Nephron (organoid): ENCODE measurements at regions not wholly inside any gene's neighbourhood (a gene's known extent, or its start where the extent isn't known, plus 50 kb on each side); places are given as distances from the start of the nearest gene placed in this dataset.

Experiments used
- H3K27ac Mint-ChIP-seq, 3 experiments: 2 replicates each; pipeline ENCODE4 v1.8.0; 2020; ENCODE audit warnings: mixed read lengths in 3 of 3, mild to moderate bottlenecking in 2 of 3, moderate library complexity in 1 of 3
- H3K27me3 Mint-ChIP-seq: 2 replicates; pipeline ENCODE4 v1.8.0; 2021; ENCODE audit warnings: low read depth, mild to moderate bottlenecking, moderate library complexity, mixed read lengths
- H3K36me3 Mint-ChIP-seq: 2 replicates; pipeline ENCODE4 v1.8.0; 2020; ENCODE audit warnings: low read depth, mixed read lengths
- H3K4me1 Mint-ChIP-seq: 2 replicates; pipeline ENCODE4 v1.8.0; 2020; ENCODE audit warnings: mixed read lengths
- H3K4me3 Mint-ChIP-seq, 3 experiments: 2 replicates each; pipeline ENCODE4 v1.8.0; 2020; ENCODE audit warnings: mild to moderate bottlenecking in 3 of 3, mixed read lengths in 3 of 3, moderate library complexity in 2 of 3
- H3K9me3 Mint-ChIP-seq: 2 replicates; pipeline ENCODE4 v1.8.0; 2020; ENCODE audit warnings: mixed read lengths
- TF ChIP-seq, protein P1 (sequence below), 3 experiments: fragments of 200-600 bp; sonication (generic); IDR thresholded peaks; one replicate each; pipeline ENCODE4 v1.5.0; 2021; ENCODE audit warnings: antibody characterized with exemption in 3 of 3; ENCODE audit not compliant: unreplicated experiment in 3 of 3

DNA sequence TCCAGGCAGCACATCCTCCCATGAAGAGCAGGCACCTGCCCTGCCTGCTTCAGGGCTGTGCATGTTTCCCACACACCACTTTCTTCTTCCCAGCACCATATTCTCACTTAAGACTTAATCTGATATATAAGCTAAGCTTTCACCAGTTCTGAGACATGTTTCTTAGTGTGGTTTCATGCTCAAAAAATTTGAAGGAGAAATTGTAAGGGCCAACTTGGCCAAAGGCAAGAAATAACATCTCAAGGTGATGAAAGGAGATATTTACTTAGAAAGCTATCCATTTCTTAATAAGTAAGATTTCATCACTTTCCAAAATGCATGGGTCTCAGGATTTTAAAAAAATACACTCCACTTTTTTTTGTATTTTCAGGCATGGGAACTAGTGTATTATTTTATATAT is 468.1 kb upstream of the AKR1E2 start:
- Mint-ChIP-seq H3K27ac (no peak overlapping the region), H3K4me3 (no peak overlapping the region), H3K4me1 (peaks cover 12% of the 10 kb centered on the region), H3K9me3 (no peaks in the 10 kb centered on the region), H3K36me3 (no peaks in the 10 kb centered on the region), H3K27me3 (no peaks in the 10 kb centered on the region)
- TF ChIP-seq, protein P1, sequence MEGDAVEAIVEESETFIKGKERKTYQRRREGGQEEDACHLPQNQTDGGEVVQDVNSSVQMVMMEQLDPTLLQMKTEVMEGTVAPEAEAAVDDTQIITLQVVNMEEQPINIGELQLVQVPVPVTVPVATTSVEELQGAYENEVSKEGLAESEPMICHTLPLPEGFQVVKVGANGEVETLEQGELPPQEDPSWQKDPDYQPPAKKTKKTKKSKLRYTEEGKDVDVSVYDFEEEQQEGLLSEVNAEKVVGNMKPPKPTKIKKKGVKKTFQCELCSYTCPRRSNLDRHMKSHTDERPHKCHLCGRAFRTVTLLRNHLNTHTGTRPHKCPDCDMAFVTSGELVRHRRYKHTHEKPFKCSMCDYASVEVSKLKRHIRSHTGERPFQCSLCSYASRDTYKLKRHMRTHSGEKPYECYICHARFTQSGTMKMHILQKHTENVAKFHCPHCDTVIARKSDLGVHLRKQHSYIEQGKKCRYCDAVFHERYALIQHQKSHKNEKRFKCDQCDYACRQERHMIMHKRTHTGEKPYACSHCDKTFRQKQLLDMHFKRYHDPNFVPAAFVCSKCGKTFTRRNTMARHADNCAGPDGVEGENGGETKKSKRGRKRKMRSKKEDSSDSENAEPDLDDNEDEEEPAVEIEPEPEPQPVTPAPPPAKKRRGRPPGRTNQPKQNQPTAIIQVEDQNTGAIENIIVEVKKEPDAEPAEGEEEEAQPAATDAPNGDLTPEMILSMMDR (IDR thresholded peaks at IDR 0.05; ENCODE audit: unreplicated experiment in 3 of 3) = no peak

DNA sequence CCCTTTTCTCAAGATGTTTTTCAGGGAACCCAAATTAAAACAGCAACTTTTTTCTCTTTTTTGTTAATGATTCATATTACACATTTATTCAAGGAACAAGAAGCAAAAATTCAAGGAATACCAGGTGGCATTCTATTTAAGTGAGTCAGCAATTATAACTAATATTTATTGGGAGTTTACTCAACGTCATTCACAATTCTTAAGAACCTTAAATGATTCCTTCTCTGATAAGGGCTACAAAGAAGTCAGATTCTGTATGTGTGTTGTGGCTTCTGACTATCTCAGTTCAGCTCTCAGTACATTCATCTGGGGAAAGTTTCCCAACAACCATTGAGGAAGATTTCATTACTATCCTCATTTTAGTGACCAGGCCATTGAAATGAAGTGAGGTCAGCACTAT is 470.7 kb upstream of the AKR1E2 start:
- Mint-ChIP-seq H3K36me3 (no peaks in the 10 kb centered on the region), H3K27me3 (no peaks in the 10 kb centered on the region), H3K4me3 (no peak overlapping the region), H3K9me3 (no peaks in the 10 kb centered on the region), H3K4me1 (peaks cover 28% of the 10 kb centered on the region), H3K27ac (peak overlapping the region in 1 of 3 experiments; percentile 38)
- TF ChIP-seq, protein P1 (IDR thresholded peaks at IDR 0.05; ENCODE audit: unreplicated experiment in 3 of 3) = no peak

DNA sequence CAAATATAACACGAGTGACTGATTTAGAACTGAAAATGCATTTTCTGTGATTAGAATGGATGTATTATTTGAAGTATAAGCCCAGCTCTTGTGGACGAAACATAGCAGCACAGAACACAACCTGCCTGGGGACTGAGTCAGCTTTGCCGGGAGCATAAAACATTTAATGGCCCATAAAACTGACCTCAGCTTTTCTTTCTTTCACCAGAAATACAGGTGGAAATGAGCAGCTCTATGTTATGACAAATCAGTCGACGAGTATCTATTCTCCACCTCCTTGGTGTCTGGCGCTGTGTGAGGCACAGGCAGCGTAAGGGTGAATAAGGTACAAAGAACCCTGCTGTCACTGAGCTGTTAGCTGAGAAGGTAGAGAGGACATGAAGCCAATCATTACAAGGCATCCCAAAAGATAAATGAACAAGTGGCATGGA is 471.6 kb upstream of the AKR1E2 start:
- no peak overlapping the region for H3K4me3 Mint-ChIP-seq
- TF ChIP-seq, protein P1 (IDR thresholded peaks at IDR 0.05; ENCODE audit: unreplicated experiment in 3 of 3) = no peak
- H3K36me3 Mint-ChIP-seq = no peaks in the 10 kb centered on the region
- H3K9me3 Mint-ChIP-seq = peaks cover 2% of the 10 kb centered on the region
- peak overlapping the region in 1 of 3 experiments; percentile 42 for H3K27ac Mint-ChIP-seq
- peaks cover 28% of the 10 kb centered on the region for H3K4me1 Mint-ChIP-seq
- H3K27me3 Mint-ChIP-seq = no peaks in the 10 kb centered on the region

GRCh38 chr10:4353964-4354363 is 472.0 kb upstream of the AKR1E2 start:
- Mint-ChIP-seq H3K27me3 (no peaks in the 10 kb centered on the region), H3K36me3 (no peaks in the 10 kb centered on the region), H3K4me1 (peaks cover 28% of the 10 kb centered on the region), H3K9me3 (peaks cover 2% of the 10 kb centered on the region), H3K4me3 (no peak overlapping the region), H3K27ac (peak overlapping the region in 2 of 3 experiments; percentile 11 to 69)
- TF ChIP-seq, protein P1 (IDR thresholded peaks at IDR 0.05; ENCODE audit: unreplicated experiment in 3 of 3) = no peak

DNA sequence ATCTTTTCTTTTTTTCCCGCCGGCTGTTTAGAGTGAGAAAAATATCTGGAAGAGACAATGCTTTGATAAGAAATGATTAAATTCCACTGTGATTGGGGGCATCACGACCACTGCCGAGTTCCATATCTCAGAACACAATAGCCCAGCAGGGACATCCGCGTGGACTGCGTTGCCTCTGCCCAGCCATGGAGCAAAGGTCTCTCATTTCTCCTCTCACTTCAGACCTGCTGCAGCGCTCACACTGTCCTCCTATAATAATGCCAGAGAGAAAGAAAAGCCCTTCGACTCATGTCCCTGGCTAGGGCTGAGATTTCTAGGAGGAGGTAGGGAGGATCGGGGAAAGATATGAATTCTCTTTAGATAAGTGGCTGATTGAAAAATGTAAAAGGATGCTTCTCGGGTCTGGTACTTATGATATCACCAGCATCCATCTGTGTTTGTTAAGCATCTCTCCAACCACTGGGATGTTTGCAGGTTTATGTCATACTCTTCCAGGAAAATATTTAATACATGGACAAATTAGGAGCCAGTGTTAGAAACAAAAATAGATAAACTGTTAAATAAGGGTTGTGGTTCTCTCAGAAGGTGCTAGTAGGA is 472.9 kb upstream of the AKR1E2 start:
- Mint-ChIP-seq H3K27me3 (no peaks in the 10 kb centered on the region), H3K4me3 (no peak overlapping the region), H3K36me3 (no peaks in the 10 kb centered on the region), H3K9me3 (peaks cover 2% of the 10 kb centered on the region), H3K4me1 (peaks cover 28% of the 10 kb centered on the region), H3K27ac (peak overlapping the region in 2 of 3 experiments; percentile 35 to 69)
- TF ChIP-seq, protein P1 (IDR thresholded peaks at IDR 0.05; ENCODE audit: unreplicated experiment in 3 of 3) = no peak

- H3K27ac Mint-ChIP-seq = peak overlapping the region in 2 of 3 experiments; percentile 35 to 69
These were observed 473.5 kb upstream of the AKR1E2 start for GRCh38 chr10:4352414-4352961.

More at GRCh38 chr10:4352414-4352961, 473.5 kb upstream of the AKR1E2 start:
- H3K4me3 Mint-ChIP-seq = peak overlapping the region in 1 of 3 experiments; percentile 24
- H3K9me3 Mint-ChIP-seq = peaks cover 2% of the 10 kb centered on the region
- TF ChIP-seq, protein P1 (IDR thresholded peaks at IDR 0.05; ENCODE audit: unreplicated experiment in 3 of 3) = no peak
- H3K27me3 Mint-ChIP-seq = no peaks in the 10 kb centered on the region
- peaks cover 28% of the 10 kb centered on the region for H3K4me1 Mint-ChIP-seq
- no peaks in the 10 kb centered on the region for H3K36me3 Mint-ChIP-seq
